GM06990 (cell line): ENCODE measurements at regions not wholly inside any gene's neighbourhood (a gene's known extent, or its start where the extent isn't known, plus 50 kb on each side); places are given as distances from the start of the nearest gene placed in this dataset.

ENCODE experiments used
- DNase-seq: peaks from one replicate; pipeline ENCODE4 v3.0.0-alpha.2; 2011; ENCODE audit not compliant: insufficient read length; ENCODE audit errors: extremely low read depth
- H3K27me3 ChIP-seq: replicated peaks from 2 replicates; pipeline ENCODE4 v1.6.0; 2011; ENCODE audit warnings: low read length; ENCODE audit not compliant: control insufficient read depth, insufficient read depth
- H3K36me3 ChIP-seq: 2 replicates; pipeline ENCODE4 v1.5.1; 2011; ENCODE audit warnings: low read length; ENCODE audit not compliant: control insufficient read depth, insufficient read depth
- H3K4me3 ChIP-seq: replicated peaks from 2 replicates; pipeline ENCODE4 v1.5.1; 2011; ENCODE audit warnings: low read depth, mild to moderate bottlenecking, control low read depth, low read length
- CTCF ChIP-seq: IDR thresholded peaks from 2 replicates; pipeline ENCODE4 v1.5.1; 2011; ENCODE audit warnings: low read length, control low read depth, mild to moderate bottlenecking, inconsistent platforms; ENCODE audit not compliant: insufficient read depth, poor library complexity, severe bottlenecking

GRCh38 chr4:173758132-173758531 lies 228.1 kb upstream of the HAND2 start:
- no peak for DNase-seq
- Histone ChIP-seq H3K4me3 (no peak overlapping the region), H3K36me3 (no peaks in the 10 kb centered on the region), H3K27me3 (no peaks in the 10 kb centered on the region; the same call in 1 of the 2 replicates)
- no peak for TF ChIP-seq CTCF

DNA sequence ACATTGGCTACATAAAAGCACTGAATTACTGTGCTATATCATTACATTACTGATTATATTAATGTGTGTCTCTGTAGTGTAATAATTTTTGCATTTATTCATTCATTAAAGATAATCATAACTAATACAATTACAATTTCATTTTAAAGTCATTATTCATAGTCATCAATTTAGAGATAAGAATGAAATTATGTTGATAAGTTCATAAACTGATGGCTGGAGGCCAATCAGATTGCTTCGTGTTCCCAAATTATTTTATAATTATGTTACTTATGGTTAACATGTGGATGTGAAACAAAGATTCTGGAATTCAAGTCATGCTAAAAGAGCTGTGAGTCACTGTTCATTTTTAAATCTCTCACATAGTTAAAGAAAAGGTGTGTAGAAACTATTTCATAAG lies 223.4 kb upstream of the HAND2 start:
- no peaks in the 10 kb centered on the region for H3K27me3 ChIP-seq
- H3K4me3 ChIP-seq, result no peak overlapping the region
- TF ChIP-seq CTCF, result no peak
- no peak for DNase-seq
- H3K36me3 ChIP-seq, result no peaks in the 10 kb centered on the region

DNA sequence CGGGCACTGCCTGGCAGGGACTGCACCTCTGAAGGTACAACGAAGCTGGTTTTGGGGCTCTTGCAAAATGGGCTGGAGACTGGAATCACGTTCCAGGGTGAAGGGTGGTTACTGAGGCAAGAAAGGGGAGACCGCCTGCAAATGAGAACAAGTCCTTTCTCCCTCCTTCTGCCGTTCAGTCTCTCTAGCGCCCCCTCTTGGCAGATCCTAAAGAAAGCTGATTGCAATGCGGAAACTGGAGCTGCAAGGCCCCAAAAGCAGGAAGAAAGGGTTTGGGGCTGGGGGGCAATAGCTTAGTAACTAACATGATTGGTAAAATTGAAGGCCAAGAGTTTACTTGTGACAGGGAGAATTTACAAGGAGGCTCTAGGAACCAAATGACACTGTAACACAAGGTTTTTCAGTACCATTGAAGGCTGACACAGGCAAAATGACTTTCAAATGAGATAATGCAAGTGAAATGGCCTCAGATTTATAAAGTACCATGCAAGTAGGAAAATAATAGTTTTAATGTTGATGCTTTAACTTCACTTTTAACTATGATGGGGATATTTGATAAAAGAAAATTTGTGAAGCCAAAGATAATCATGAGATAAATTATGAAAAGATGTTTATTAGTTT lies 222.7 kb upstream of the HAND2 start:
- TF ChIP-seq CTCF, result peak; percentile 73
- H3K27me3 ChIP-seq, result no peaks in the 10 kb centered on the region
- H3K4me3 ChIP-seq, result no peak overlapping the region
- DNase-seq, result peak; percentile 15
- no peaks in the 10 kb centered on the region for H3K36me3 ChIP-seq

- Histone ChIP-seq H3K27me3 (no peaks in the 10 kb centered on the region), H3K36me3 (no peaks in the 10 kb centered on the region), H3K4me3 (no peak overlapping the region)
- DNase-seq, result no peak
- TF ChIP-seq CTCF, result no peak
These were observed 218.3 kb upstream of the HAND2 start for GRCh38 chr4:173748353-173748752.

DNA sequence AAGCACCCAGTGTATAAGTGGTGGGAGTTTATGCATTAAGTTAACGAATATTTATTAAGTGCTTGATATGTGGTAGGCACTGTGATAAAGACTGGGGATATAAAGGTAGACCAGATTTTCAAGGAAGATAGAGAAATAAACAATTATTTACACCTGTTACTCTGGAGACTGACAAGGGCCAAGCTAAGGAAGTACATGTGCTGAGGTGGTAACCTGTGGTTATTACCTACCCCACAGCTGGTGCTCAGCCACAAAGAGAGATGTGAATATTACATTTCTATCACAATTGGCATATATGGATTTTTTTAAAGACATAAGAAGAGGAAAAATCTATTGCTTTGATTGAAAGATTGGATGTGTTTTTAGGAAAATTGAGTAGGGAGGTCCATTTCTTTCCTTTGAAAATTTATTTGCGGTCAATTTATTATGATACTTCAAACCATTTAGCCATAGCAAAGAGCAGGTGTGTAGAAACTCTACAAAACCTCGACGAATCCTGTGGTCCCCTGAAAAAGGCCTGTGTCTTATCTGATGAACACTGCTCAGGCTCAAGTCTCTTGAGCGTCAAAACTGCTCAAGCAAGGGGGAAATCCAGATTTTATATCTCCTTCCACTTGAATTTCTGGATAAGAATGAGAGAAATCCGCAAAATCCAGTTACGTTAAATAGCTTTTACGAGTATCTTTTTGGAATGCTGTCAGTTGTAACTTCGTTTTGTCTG lies 217.7 kb upstream of the HAND2 start:
- no peaks in the 10 kb centered on the region for H3K27me3 ChIP-seq
- no peak overlapping the region for H3K4me3 ChIP-seq
- TF ChIP-seq CTCF, result no peak
- H3K36me3 ChIP-seq, result no peaks in the 10 kb centered on the region
- no peak for DNase-seq

- TF ChIP-seq CTCF, result no peak
- Histone ChIP-seq H3K36me3 (no peaks in the 10 kb centered on the region), H3K27me3 (no peaks in the 10 kb centered on the region), H3K4me3 (no peak overlapping the region)
- no peak for DNase-seq
These were observed 216.4 kb upstream of the HAND2 start for GRCh38 chr4:173746424-173746823.
